GM18517 (cell line): ENCODE measurements at regions not wholly inside any gene's neighbourhood (a gene's known extent, or its start where the extent isn't known, plus 50 kb on each side); places are given as distances from the start of the nearest gene placed in this dataset.

Experiments used
- ATAC-seq: cut with Tn5 transposase; IDR thresholded peaks from one replicate; pipeline ENCODE4 v1.9.1; 2021; ENCODE audit warnings: mild to moderate bottlenecking, moderate library complexity; ENCODE audit not compliant: unreplicated experiment

- no peak for ATAC-seq
These were observed 57.7 kb upstream of the F3 start for GRCh38 chr1:94599095-94599813.

GRCh38 chr1:94597701-94598100 is 56.1 kb upstream of the F3 start:
- ATAC-seq: no peak

GRCh38 chr1:94596260-94596659 is 54.7 kb upstream of the F3 start:
- ATAC-seq: no peak

- ATAC-seq: no peak
These were observed 54.1 kb upstream of the F3 start for GRCh38 chr1:94595658-94596057.

- no peak for ATAC-seq
These were observed 52.1 kb upstream of the F3 start for GRCh38 chr1:94593611-94594010.

GRCh38 chr1:94592571-94592920 is 51.0 kb upstream of the F3 start:
- ATAC-seq: no peak

- ATAC-seq: no peak
These were observed 50.4 kb upstream of the F3 start for GRCh38 chr1:94591823-94592570.
